HepG2 (cell line): ENCODE measurements at regions not wholly inside any gene's neighbourhood (a gene's known extent, or its start where the extent isn't known, plus 50 kb on each side); places are given as distances from the start of the nearest gene placed in this dataset.

Experiments used
- USF2 ChIP-seq, 2 experiments: sonication (generic) in 1 of 2; formaldehyde crosslinking in 1 of 2; IDR thresholded peaks; 2 replicates each; pipeline versions ENCODE4 v1.5.1 to v1.6.1; 2011 to 2020; ENCODE audit warnings: borderline replicate concordance in 1 of 2, low read depth in 1 of 2, low read length in 1 of 2, mild to moderate bottlenecking in 1 of 2, missing genetic modification reagents in 1 of 2, moderate library complexity in 1 of 2
- ZNF282 ChIP-seq: fragments of 450-650 bp; IDR thresholded peaks from 2 replicates; pipeline ENCODE4 v1.6.1; 2018; ENCODE audit not compliant: partially characterized antibody
- TF ChIP-seq, protein P1 (sequence below): sonication (generic); formaldehyde crosslinking; conservative IDR thresholded peaks from 2 replicates; pipeline ENCODE4 v1.5.0; 2020; ENCODE audit warnings: missing genetic modification reagents

- TF ChIP-seq, protein P1, sequence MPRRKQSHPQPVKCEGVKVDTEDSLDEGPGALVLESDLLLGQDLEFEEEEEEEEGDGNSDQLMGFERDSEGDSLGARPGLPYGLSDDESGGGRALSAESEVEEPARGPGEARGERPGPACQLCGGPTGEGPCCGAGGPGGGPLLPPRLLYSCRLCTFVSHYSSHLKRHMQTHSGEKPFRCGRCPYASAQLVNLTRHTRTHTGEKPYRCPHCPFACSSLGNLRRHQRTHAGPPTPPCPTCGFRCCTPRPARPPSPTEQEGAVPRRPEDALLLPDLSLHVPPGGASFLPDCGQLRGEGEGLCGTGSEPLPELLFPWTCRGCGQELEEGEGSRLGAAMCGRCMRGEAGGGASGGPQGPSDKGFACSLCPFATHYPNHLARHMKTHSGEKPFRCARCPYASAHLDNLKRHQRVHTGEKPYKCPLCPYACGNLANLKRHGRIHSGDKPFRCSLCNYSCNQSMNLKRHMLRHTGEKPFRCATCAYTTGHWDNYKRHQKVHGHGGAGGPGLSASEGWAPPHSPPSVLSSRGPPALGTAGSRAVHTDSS, result no peak
- TF ChIP-seq ZNF282 (no peak), USF2 (IDR thresholded peaks at IDR 0.05; ENCODE audit: low read depth, low read length) (no peak), USF2 (CRISPR knock-in tag; IDR thresholded peaks at IDR 0.05; ENCODE audit: borderline replicate concordance) (no peak)
These were observed 277.5 kb upstream of the ZSWIM2 start for GRCh38 chr2:187126247-187127005.
